Endothelial cell of umbilical vein (primary cell): ENCODE measurements at regions not wholly inside any gene's neighbourhood (a gene's known extent, or its start where the extent isn't known, plus 50 kb on each side); places are given as distances from the start of the nearest gene placed in this dataset.

Source experiments
- BruUV-seq: library from RNA; stranded (reverse); fragments of 400-500 nt; replicated peaks from 2 replicates; lab custom pipeline; 2021; lab: Mats Ljungman, UMichigan
- CTCF ChIA-PET: fragments of 300-600, 350-600 bp; sonication (Branson Sonifier 250); formaldehyde crosslinking; loops from one replicate; lab custom pipeline; 2021; ENCODE audit warnings: antibody characterized with exemption, inconsistent platforms; lab: Charles Lee
- POLR2A ChIA-PET: fragments of 300-600, 350-600 bp; sonication (Branson Sonifier 250); formaldehyde crosslinking; loops from one replicate; lab custom pipeline; 2021; ENCODE audit warnings: antibody characterized with exemption, inconsistent platforms; lab: Charles Lee
- DNase-seq: peaks from one replicate; pipeline ENCODE4 v3.0.0-alpha.2; 2011; ENCODE audit warnings: low read depth, low spot score
- FAIRE-seq: peaks from 2 replicates; lab custom pipeline; 2011; peaks lifted over from hg19 to GRCh38; lab: Jason Lieb, UNC
- H2AFZ ChIP-seq: 2 replicates; pipeline ENCODE4 v1.6.0; 2012; ENCODE audit warnings: low read depth, low read length, control low read depth, inconsistent platforms
- H3K27ac ChIP-seq: 2 replicates; pipeline ENCODE4 v1.5.1; 2011; ENCODE audit warnings: low read depth, mild to moderate bottlenecking, control low read depth, low read length, moderate library complexity; ENCODE audit not compliant: insufficient read depth
- H3K27me3 ChIP-seq, 2 experiments: 2 replicates each; pipeline versions ENCODE4 v1.6.0 to v1.6.1; 2011; ENCODE audit warnings: low read length in 2 of 2, mixed read lengths in 1 of 2; ENCODE audit not compliant: control insufficient read depth in 2 of 2, insufficient read depth in 2 of 2
- H3K36me3 ChIP-seq, 2 experiments: 2 replicates in 1 of 2; 3 replicates in 1 of 2; pipeline ENCODE4 v1.5.1; 2011; ENCODE audit warnings: low read length in 2 of 2, mild to moderate bottlenecking in 1 of 2, moderate library complexity in 1 of 2; ENCODE audit not compliant: control insufficient read depth in 2 of 2, insufficient read depth in 2 of 2; ENCODE audit errors: extremely low read depth in 1 of 2
- H3K4me1 ChIP-seq: 3 replicates; pipeline ENCODE4 v1.5.1; 2011; ENCODE audit warnings: mild to moderate bottlenecking, low read length; ENCODE audit not compliant: control insufficient read depth, insufficient read depth; ENCODE audit errors: extremely low read depth
- H3K4me2 ChIP-seq: 2 replicates; pipeline ENCODE4 v1.6.1; 2011; ENCODE audit warnings: low read length, control low read depth, mixed read lengths; ENCODE audit not compliant: insufficient read depth
- H3K4me3 ChIP-seq, 3 experiments: fragments of 200-600 bp in 1 of 3; sonication (generic), shearing (Covaris generic) in 1 of 3; replicated peaks in 1 of 3; 2 replicates each; pipeline ENCODE4 v1.5.1; 2011 to 2016; ENCODE audit warnings: control low read depth in 3 of 3, low read length in 3 of 3, mild to moderate bottlenecking in 2 of 3, inconsistent platforms in 1 of 3, low read depth in 1 of 3, moderate library complexity in 1 of 3; ENCODE audit not compliant: insufficient read depth in 1 of 3
- H3K79me2 ChIP-seq: 2 replicates; pipeline ENCODE4 v1.6.0; 2012; ENCODE audit warnings: low read length, inconsistent platforms; ENCODE audit not compliant: control insufficient read depth, insufficient read depth
- H3K9ac ChIP-seq: replicated peaks from 2 replicates; pipeline ENCODE3; 2011; ENCODE audit warnings: low read length, control low read depth; ENCODE audit not compliant: insufficient read depth; ENCODE audit errors: extremely low read depth
- H3K9me1 ChIP-seq: replicated peaks from 3 replicates; pipeline ENCODE4 v1.6.0; 2011; ENCODE audit warnings: mild to moderate bottlenecking, low read length; ENCODE audit not compliant: control insufficient read depth, insufficient read depth; ENCODE audit errors: extremely low read depth
- H3K9me3 ChIP-seq: replicated peaks from 2 replicates; pipeline ENCODE4 v1.5.1; 2012; ENCODE audit warnings: low read length, inconsistent platforms; ENCODE audit not compliant: control insufficient read depth, insufficient read depth
- H4K20me1 ChIP-seq: replicated peaks from 2 replicates; pipeline ENCODE3; 2011; ENCODE audit warnings: mild to moderate bottlenecking, low read length; ENCODE audit not compliant: control insufficient read depth, insufficient read depth; ENCODE audit errors: extremely low read depth
- CTCF ChIP-seq, 2 donors: IDR thresholded peaks; 1 replicate in 1 of 2; 2 replicates in 1 of 2; pipeline ENCODE4 v1.5.1; 2011; ENCODE audit warnings: low read length in 2 of 2, mild to moderate bottlenecking in 2 of 2, moderate library complexity in 2 of 2, control low read depth in 1 of 2, inconsistent platforms in 1 of 2, low read depth in 1 of 2; ENCODE audit not compliant: insufficient read depth in 1 of 2; ENCODE audit errors: extremely low read depth in 1 of 2
- EZH2 ChIP-seq: IDR thresholded peaks from 2 replicates; pipeline ENCODE4 v1.6.1; 2012; ENCODE audit warnings: borderline replicate concordance, low read depth, mild to moderate bottlenecking, moderate library complexity, low read length, inconsistent platforms; ENCODE audit not compliant: severe bottlenecking
- FOS ChIP-seq: IDR thresholded peaks from 2 replicates; pipeline ENCODE4 v1.6.1; 2011; ENCODE audit warnings: mild to moderate bottlenecking, low read length, moderate library complexity, borderline replicate concordance; ENCODE audit not compliant: insufficient read depth
- GATA2 ChIP-seq: IDR thresholded peaks from 2 replicates; pipeline ENCODE4 v1.7.0; 2011; ENCODE audit warnings: low read depth, mild to moderate bottlenecking, moderate library complexity, mixed read lengths, low read length; ENCODE audit not compliant: insufficient read length, insufficient read depth
- JUN ChIP-seq: IDR thresholded peaks from 2 replicates; pipeline ENCODE4 v1.6.1; 2011; ENCODE audit warnings: borderline replicate concordance, low read depth; ENCODE audit not compliant: insufficient read length, insufficient read depth
- MAX ChIP-seq: IDR thresholded peaks from 2 replicates; pipeline ENCODE4 v1.6.1; 2011; ENCODE audit not compliant: insufficient read depth, insufficient read length
- MYC ChIP-seq: IDR thresholded peaks from one replicate; pipeline ENCODE4 v1.6.1; 2011; ENCODE audit warnings: mild to moderate bottlenecking, low read depth, low read length
- POLR2A ChIP-seq: IDR thresholded peaks from 2 replicates; pipeline ENCODE4 v1.6.1; 2012; ENCODE audit warnings: low read depth, mild to moderate bottlenecking, control low read depth, low read length
- POLR2AphosphoS5 ChIP-seq: IDR thresholded peaks from 2 replicates; pipeline ENCODE4 v1.6.1; 2012; ENCODE audit warnings: low read depth, mild to moderate bottlenecking, control low read depth, low read length, moderate library complexity; ENCODE audit not compliant: insufficient read depth
- dilution Hi-C: fragments of 300-500 bp; cut with MboI; formaldehyde crosslinking; loops from one replicate; pipeline ENCODE4 v1.15.0; 2019; ENCODE audit warnings: low sequenced_read_pairs; ENCODE audit not compliant: extremely low pct_ligation_motif_present
- intact Hi-C: fragments of 100-400 bp; cut with micrococcal nuclease; formaldehyde crosslinking; loops from one replicate; pipeline ENCODE4 v1.10.0; 2022

- Histone ChIP-seq H3K79me2 (no peaks in the 10 kb centered on the region), H3K9me1 (no peaks in the 10 kb centered on the region), H3K9ac (no peak overlapping the region), H3K4me1 (no peaks in the 10 kb centered on the region), H3K9me3 (no peaks in the 10 kb centered on the region), H3K27ac (no peak overlapping the region), H4K20me1 (no peaks in the 10 kb centered on the region), H3K4me2 (no peak overlapping the region), H2AFZ (no peak overlapping the region), H3K36me3 (no peaks in the 10 kb centered on the region), H3K4me3 (no peak overlapping the region), H3K27me3 (no peaks in the 10 kb centered on the region)
- intact Hi-C loops = no loop called here
- BruUV-seq = no TSS peak
- FAIRE-seq = no peak
- TF ChIP-seq MYC = no peak
- POLR2A ChIA-PET = no interaction called here
- CTCF ChIA-PET = no interaction called here
- dilution Hi-C loops = no loop called here
- no peak for DNase-seq
Observed at GRCh38 chr18:67980241-67980640, 463.7 kb upstream of the DSEL start.

- intact Hi-C loops (no loop called here), dilution Hi-C loops (no loop called here)
- DNase-seq (no peak), FAIRE-seq (no peak)
- Histone ChIP-seq H4K20me1 (no peaks in the 10 kb centered on the region), H3K9me3 (no peaks in the 10 kb centered on the region), H3K4me3 (no peak overlapping the region), H3K9me1 (no peaks in the 10 kb centered on the region), H3K27ac (no peak overlapping the region), H3K9ac (no peak overlapping the region), H2AFZ (no peak overlapping the region), H3K36me3 (no peaks in the 10 kb centered on the region), H3K79me2 (no peaks in the 10 kb centered on the region), H3K4me2 (no peak overlapping the region), H3K4me1 (no peaks in the 10 kb centered on the region), H3K27me3 (no peaks in the 10 kb centered on the region)
- no TSS peak for BruUV-seq
- ChIA-PET CTCF (no interaction called here), POLR2A (no interaction called here)
- TF ChIP-seq CTCF (IDR thresholded peaks at IDR 0.05; ENCODE audit: extremely low read depth in 1 of 2, insufficient read depth in 1 of 2, low read depth in 1 of 2, low read length in 2 of 2) (no peak), GATA2 (no peak), EZH2 (no peak), POLR2A (no peak), MAX (no peak), POLR2AphosphoS5 (no peak), JUN (no peak), FOS (no peak), MYC (no peak)
Observed at GRCh38 chr18:67977067-67977616, 460.6 kb upstream of the DSEL start.
